DND-41 (cell line): ENCODE measurements at regions not wholly inside any gene's neighbourhood (a gene's known extent, or its start where the extent isn't known, plus 50 kb on each side); places are given as distances from the start of the nearest gene placed in this dataset.

ENCODE experiments used
- ATAC-seq: fragments of 200-7000 bp; cut with Tn5 transposase; 3 replicates; pipeline ENCODE4 v1.9.1; 2021; ENCODE audit warnings: low read depth; ENCODE audit not compliant: insufficient read depth
- DNase-seq: peaks from one replicate; pipeline ENCODE4 v3.0.0-alpha.2; 2020
- H2AFZ ChIP-seq: 2 replicates; pipeline ENCODE4 v1.6.0; 2012; ENCODE audit warnings: low read depth, low read length
- H3K27ac ChIP-seq: 2 replicates; pipeline ENCODE4 v1.5.1; 2012; ENCODE audit warnings: low read length, inconsistent platforms
- H3K27me3 ChIP-seq: fragments of 200-600 bp; sonication (generic); 2 replicates; pipeline ENCODE4 v1.6.0; 2012; ENCODE audit warnings: low read length, mild to moderate bottlenecking, inconsistent platforms; ENCODE audit not compliant: insufficient read depth, poor library complexity
- H3K36me3 ChIP-seq: 2 replicates; pipeline ENCODE4 v1.5.1; 2012; ENCODE audit warnings: low read length, inconsistent platforms; ENCODE audit not compliant: insufficient read depth
- H3K4me1 ChIP-seq: 2 replicates; pipeline ENCODE4 v1.5.1; 2012; ENCODE audit warnings: mild to moderate bottlenecking, low read length; ENCODE audit not compliant: insufficient read depth
- H3K4me2 ChIP-seq: 2 replicates; pipeline ENCODE4 v1.6.0; 2012; ENCODE audit warnings: mild to moderate bottlenecking, moderate library complexity, low read length, inconsistent platforms; ENCODE audit not compliant: insufficient read depth
- H3K4me3 ChIP-seq, 2 experiments: fragments of 200-600 bp in 1 of 2; shearing (Covaris generic) in 1 of 2; 2 replicates each; pipeline ENCODE4 v1.5.1; 2012 to 2016; ENCODE audit warnings: inconsistent platforms in 2 of 2, low read length in 2 of 2, mild to moderate bottlenecking in 2 of 2, low read depth in 1 of 2, moderate library complexity in 1 of 2
- H3K79me2 ChIP-seq: 2 replicates; pipeline ENCODE4 v1.6.0; 2012; ENCODE audit warnings: low read length, inconsistent platforms; ENCODE audit not compliant: insufficient read depth
- H3K9ac ChIP-seq: 2 replicates; pipeline ENCODE4 v1.6.0; 2012; ENCODE audit warnings: low read depth, mild to moderate bottlenecking, inconsistent platforms, low read length, moderate library complexity
- H3K9me3 ChIP-seq: 2 replicates; pipeline ENCODE4 v1.5.1; 2012; ENCODE audit warnings: low read length, moderate library complexity, mild to moderate bottlenecking, inconsistent platforms; ENCODE audit not compliant: insufficient read depth, severe bottlenecking
- H4K20me1 ChIP-seq: 2 replicates; pipeline ENCODE4 v1.6.0; 2012; ENCODE audit warnings: low read length; ENCODE audit not compliant: insufficient read depth
- EZH2 ChIP-seq: IDR thresholded peaks from 3 replicates; pipeline ENCODE4 v1.6.1; 2012; ENCODE audit warnings: borderline replicate concordance, low read depth, mild to moderate bottlenecking, moderate library complexity, low read length, inconsistent platforms; ENCODE audit not compliant: severe bottlenecking
- TF ChIP-seq, protein P1 (sequence below): IDR thresholded peaks from 2 replicates; pipeline ENCODE4 v1.5.1; 2012; ENCODE audit warnings: borderline replicate concordance, low read length, moderate library complexity, mild to moderate bottlenecking; ENCODE audit not compliant: poor library complexity, severe bottlenecking; ENCODE audit errors: extremely low read depth

DNA sequence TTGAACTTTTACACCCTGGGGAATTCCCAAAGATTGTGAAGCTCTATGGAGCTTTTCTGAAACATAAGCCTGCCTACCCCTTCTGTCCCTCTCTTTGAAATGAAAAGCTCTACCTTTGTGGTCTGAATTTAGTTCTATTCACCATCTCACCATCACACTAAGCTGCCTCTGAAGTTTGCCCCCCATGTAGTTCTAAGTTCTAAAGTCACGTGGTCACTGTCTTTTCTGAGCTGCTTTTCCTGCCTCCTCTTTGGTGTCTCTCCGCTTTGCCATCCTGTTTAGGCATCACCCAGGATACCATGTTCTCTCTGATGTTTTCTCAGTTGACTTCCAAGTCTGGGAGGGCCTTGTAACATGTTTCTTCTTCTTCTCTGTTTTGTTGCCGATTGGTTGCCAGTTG lies 2206.6 kb downstream of the MAT2B start:
- H4K20me1 ChIP-seq, result no peaks in the 10 kb centered on the region
- no peak overlapping the region for H3K9ac ChIP-seq
- H3K27me3 ChIP-seq, result no peaks in the 10 kb centered on the region
- ATAC-seq (no peak), DNase-seq (no peak)
- TF ChIP-seq, protein P1, sequence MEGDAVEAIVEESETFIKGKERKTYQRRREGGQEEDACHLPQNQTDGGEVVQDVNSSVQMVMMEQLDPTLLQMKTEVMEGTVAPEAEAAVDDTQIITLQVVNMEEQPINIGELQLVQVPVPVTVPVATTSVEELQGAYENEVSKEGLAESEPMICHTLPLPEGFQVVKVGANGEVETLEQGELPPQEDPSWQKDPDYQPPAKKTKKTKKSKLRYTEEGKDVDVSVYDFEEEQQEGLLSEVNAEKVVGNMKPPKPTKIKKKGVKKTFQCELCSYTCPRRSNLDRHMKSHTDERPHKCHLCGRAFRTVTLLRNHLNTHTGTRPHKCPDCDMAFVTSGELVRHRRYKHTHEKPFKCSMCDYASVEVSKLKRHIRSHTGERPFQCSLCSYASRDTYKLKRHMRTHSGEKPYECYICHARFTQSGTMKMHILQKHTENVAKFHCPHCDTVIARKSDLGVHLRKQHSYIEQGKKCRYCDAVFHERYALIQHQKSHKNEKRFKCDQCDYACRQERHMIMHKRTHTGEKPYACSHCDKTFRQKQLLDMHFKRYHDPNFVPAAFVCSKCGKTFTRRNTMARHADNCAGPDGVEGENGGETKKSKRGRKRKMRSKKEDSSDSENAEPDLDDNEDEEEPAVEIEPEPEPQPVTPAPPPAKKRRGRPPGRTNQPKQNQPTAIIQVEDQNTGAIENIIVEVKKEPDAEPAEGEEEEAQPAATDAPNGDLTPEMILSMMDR, result no peak
- TF ChIP-seq EZH2, result no peak
- no peak overlapping the region for H3K27ac ChIP-seq
- no peaks in the 10 kb centered on the region for H3K9me3 ChIP-seq
- no peak overlapping the region for H3K4me3 ChIP-seq
- no peak overlapping the region for H3K4me2 ChIP-seq
- no peaks in the 10 kb centered on the region for H3K79me2 ChIP-seq
- no peaks in the 10 kb centered on the region for H3K36me3 ChIP-seq
- no peak overlapping the region for H2AFZ ChIP-seq
- no peaks in the 10 kb centered on the region for H3K4me1 ChIP-seq

DNA sequence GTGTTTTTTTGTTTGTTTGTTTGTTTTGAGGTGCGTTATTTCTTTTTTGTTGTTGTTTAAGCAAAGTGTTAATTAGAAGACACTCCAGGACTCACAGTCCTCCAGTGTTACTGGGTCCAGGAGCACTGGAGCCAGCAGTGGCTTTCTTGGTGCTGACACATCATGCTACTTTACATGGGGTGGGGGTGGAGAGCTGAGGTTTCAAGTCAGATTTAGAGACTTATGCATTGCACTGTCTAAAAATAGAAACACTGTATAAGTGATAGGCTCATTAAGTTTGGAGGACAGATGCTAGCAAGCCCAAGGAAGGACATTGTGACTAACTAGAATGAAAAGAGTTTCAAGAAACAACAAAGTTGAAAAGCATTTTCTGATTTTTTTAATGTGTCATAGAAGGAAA lies 2209.2 kb downstream of the MAT2B start:
- H2AFZ ChIP-seq, result no peak overlapping the region
- H3K27me3 ChIP-seq, result no peaks in the 10 kb centered on the region
- no peak overlapping the region for H3K27ac ChIP-seq
- no peak for ATAC-seq
- no peaks in the 10 kb centered on the region for H3K4me1 ChIP-seq
- no peak for TF ChIP-seq EZH2
- TF ChIP-seq, protein P1, result no peak
- H3K9ac ChIP-seq, result no peak overlapping the region
- no peaks in the 10 kb centered on the region for H3K79me2 ChIP-seq
- no peak overlapping the region for H3K4me2 ChIP-seq
- H3K9me3 ChIP-seq, result peaks cover 2% of the 10 kb centered on the region
- H3K4me3 ChIP-seq, result no peak overlapping the region
- H4K20me1 ChIP-seq, result no peaks in the 10 kb centered on the region
- no peak for DNase-seq
- H3K36me3 ChIP-seq, result no peaks in the 10 kb centered on the region

DNA sequence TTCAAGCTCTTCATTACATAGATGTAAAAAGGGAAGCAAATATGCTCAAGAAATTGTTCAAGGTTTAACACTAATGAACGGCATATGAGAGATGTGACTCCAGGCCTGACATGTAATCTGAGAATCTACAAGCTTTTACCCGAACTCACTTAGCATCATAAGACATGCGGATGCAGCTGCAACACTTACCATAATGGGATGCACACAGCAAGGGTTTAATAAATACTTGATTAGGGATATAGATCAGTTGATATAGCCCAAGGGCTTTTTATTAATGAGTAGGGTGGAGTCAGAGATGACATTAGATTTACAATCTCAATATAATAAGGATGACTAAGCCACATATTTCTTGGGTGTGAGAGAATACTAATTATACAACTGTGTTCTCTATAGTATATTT lies 2215.5 kb downstream of the MAT2B start:
- H3K27ac ChIP-seq, result no peak overlapping the region
- no peak for DNase-seq
- TF ChIP-seq EZH2, result no peak
- TF ChIP-seq, protein P1, result no peak
- no peaks in the 10 kb centered on the region for H3K36me3 ChIP-seq
- no peak overlapping the region for H3K9ac ChIP-seq
- no peak overlapping the region for H3K4me3 ChIP-seq
- no peaks in the 10 kb centered on the region for H3K79me2 ChIP-seq
- H3K4me1 ChIP-seq, result no peaks in the 10 kb centered on the region
- H4K20me1 ChIP-seq, result no peaks in the 10 kb centered on the region
- peaks cover 3% of the 10 kb centered on the region for H3K9me3 ChIP-seq
- H3K27me3 ChIP-seq, result no peaks in the 10 kb centered on the region
- no peak overlapping the region for H2AFZ ChIP-seq
- no peak overlapping the region for H3K4me2 ChIP-seq
- ATAC-seq, result no peak

DNA sequence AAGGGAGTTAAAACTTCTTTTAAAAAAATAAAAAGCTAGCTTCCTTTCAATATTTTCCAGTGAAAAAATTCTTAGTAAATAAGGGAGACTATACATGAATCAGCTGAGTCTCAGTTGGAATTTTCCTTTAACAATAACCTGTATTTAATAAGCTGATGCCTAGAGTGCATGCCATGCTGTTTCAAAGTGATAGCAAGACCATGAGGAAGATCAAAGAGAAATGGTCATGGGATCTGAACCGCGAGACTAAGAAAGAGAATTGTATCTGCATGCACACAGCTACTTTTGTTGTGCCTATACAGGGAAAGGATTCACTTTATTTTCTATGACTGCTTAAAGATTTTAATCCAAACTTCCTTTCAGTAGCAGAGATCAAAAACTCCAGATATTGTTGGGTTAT lies 2217.0 kb downstream of the MAT2B start:
- H3K27me3 ChIP-seq, result no peaks in the 10 kb centered on the region
- no peak overlapping the region for H3K9ac ChIP-seq
- no peak for ATAC-seq
- no peaks in the 10 kb centered on the region for H3K36me3 ChIP-seq
- no peak overlapping the region for H3K4me3 ChIP-seq
- no peaks in the 10 kb centered on the region for H3K79me2 ChIP-seq
- no peaks in the 10 kb centered on the region for H4K20me1 ChIP-seq
- DNase-seq, result no peak
- H3K4me2 ChIP-seq, result no peak overlapping the region
- TF ChIP-seq EZH2, result no peak
- TF ChIP-seq, protein P1, result no peak
- H3K27ac ChIP-seq, result no peak overlapping the region
- no peak overlapping the region for H2AFZ ChIP-seq
- peaks cover 3% of the 10 kb centered on the region for H3K9me3 ChIP-seq
- no peaks in the 10 kb centered on the region for H3K4me1 ChIP-seq
